IMR-90 (cell line): ENCODE measurements at regions not wholly inside any gene's neighbourhood (a gene's known extent, or its start where the extent isn't known, plus 50 kb on each side); places are given as distances from the start of the nearest gene placed in this dataset.

Experiments
- ATAC-seq: fragments of 200-7000 bp; cut with Tn5 transposase; 2 replicates; pipeline ENCODE4 v1.9.1; 2020; ENCODE audit warnings: low read depth, mild to moderate bottlenecking, moderate library complexity
- BruUV-seq: library from RNA; stranded (reverse); fragments of 400-500 nt; replicated peaks from 2 replicates; lab custom pipeline; 2021; lab: Mats Ljungman, UMichigan
- CTCF ChIA-PET: fragments of 300-600 bp; formaldehyde crosslinking; extraction: SDS; loops from one replicate; lab custom pipeline; 2021; ENCODE audit warnings: antibody characterized with exemption; lab: Yijun Ruan, JAX
- POLR2A ChIA-PET: fragments of 300-600 bp; sonication (Branson Sonifier 250); formaldehyde crosslinking; loops from one replicate; lab custom pipeline; 2022; ENCODE audit warnings: antibody characterized with exemption; ENCODE audit not compliant: unreplicated experiment; lab: Charles Lee
- DNase-seq: peaks from one replicate; pipeline ENCODE4 v3.0.0; 2013
- H2AFZ ChIP-seq: replicated peaks from 2 replicates; pipeline ENCODE3; 2013; ENCODE audit warnings: low read length, mild to moderate bottlenecking; ENCODE audit not compliant: poor library complexity
- H2AK5ac ChIP-seq: 2 replicates; pipeline ENCODE4 v1.6.1; 2013; ENCODE audit warnings: low read depth, low read length, inconsistent platforms
- H2AK9ac ChIP-seq: replicated peaks from 2 replicates; pipeline ENCODE3; 2013; ENCODE audit warnings: mild to moderate bottlenecking, low read depth, low read length, moderate library complexity; ENCODE audit not compliant: poor library complexity
- H2BK120ac ChIP-seq: 2 replicates; pipeline ENCODE4 v1.6.1; 2013; ENCODE audit warnings: low read depth, low read length, inconsistent platforms
- H2BK15ac ChIP-seq: 3 replicates; pipeline ENCODE4 v1.6.1; 2013; ENCODE audit warnings: low read depth, low read length, inconsistent platforms
- H2BK20ac ChIP-seq: 2 replicates; pipeline ENCODE4 v1.6.1; 2013; ENCODE audit warnings: low read depth, mild to moderate bottlenecking, inconsistent platforms, low read length, moderate library complexity
- H2BK5ac ChIP-seq: 2 replicates; pipeline ENCODE4 v1.6.1; 2013; ENCODE audit warnings: mild to moderate bottlenecking, low read depth, low read length, inconsistent platforms; ENCODE audit not compliant: poor library complexity, severe bottlenecking
- H3K14ac ChIP-seq: replicated peaks from 2 replicates; pipeline ENCODE4 v1.6.1; 2013; ENCODE audit warnings: low read depth, low read length, inconsistent platforms
- H3K18ac ChIP-seq: 2 replicates; pipeline ENCODE4 v1.6.1; 2013; ENCODE audit warnings: low read depth, low read length, control low read depth
- H3K23ac ChIP-seq: 2 replicates; pipeline ENCODE4 v1.6.1; 2013; ENCODE audit warnings: low read depth, low read length, inconsistent platforms
- H3K27ac ChIP-seq: 2 replicates; pipeline ENCODE4 v1.5.1; 2013; ENCODE audit warnings: mild to moderate bottlenecking, control low read depth, low read length; ENCODE audit not compliant: insufficient read depth
- H3K27me3 ChIP-seq: 2 replicates; pipeline ENCODE4 v1.6.1; 2013; ENCODE audit warnings: low read length; ENCODE audit not compliant: control insufficient read depth, insufficient read depth
- H3K36me3 ChIP-seq: 2 replicates; pipeline ENCODE4 v1.6.1; 2013; ENCODE audit warnings: low read length, mixed read lengths; ENCODE audit not compliant: control insufficient read depth, insufficient read depth
- H3K4ac ChIP-seq: 2 replicates; pipeline ENCODE4 v1.6.1; 2013; ENCODE audit warnings: low read depth, low read length, inconsistent platforms
- H3K4me1 ChIP-seq: 2 replicates; pipeline ENCODE4 v1.6.1; 2013; ENCODE audit warnings: low read length, mixed read lengths; ENCODE audit not compliant: control insufficient read depth, insufficient read depth
- H3K4me2 ChIP-seq: 2 replicates; pipeline ENCODE4 v1.6.1; 2013; ENCODE audit warnings: low read depth, mild to moderate bottlenecking, control low read depth, low read length, moderate library complexity
- H3K4me3 ChIP-seq: 2 replicates; pipeline ENCODE4 v1.5.1; 2013; ENCODE audit warnings: low read depth, mild to moderate bottlenecking, control low read depth, low read length, moderate library complexity; ENCODE audit not compliant: insufficient read depth
- H3K56ac ChIP-seq: 2 replicates; pipeline ENCODE4 v1.6.1; 2013; ENCODE audit warnings: low read length, inconsistent platforms; ENCODE audit not compliant: insufficient read depth; ENCODE audit errors: extremely low read depth
- H3K79me1 ChIP-seq, 2 experiments: 2 replicates each; pipeline ENCODE4 v1.6.1; 2013; ENCODE audit warnings: low read length in 2 of 2, inconsistent platforms in 1 of 2, low read depth in 1 of 2
- H3K9ac ChIP-seq: 2 replicates; pipeline ENCODE4 v1.6.1; 2013; ENCODE audit warnings: low read depth, low read length, control low read depth
- H3K9me1 ChIP-seq: 2 replicates; pipeline ENCODE4 v1.6.1; 2013; ENCODE audit warnings: low read length, inconsistent platforms; ENCODE audit not compliant: insufficient read depth
- H3K9me3 ChIP-seq: 2 replicates; pipeline ENCODE4 v1.6.1; 2013; ENCODE audit warnings: low read length; ENCODE audit not compliant: control insufficient read depth, insufficient read depth
- H4K20me1 ChIP-seq: 2 replicates; pipeline ENCODE4 v1.6.1; 2013; ENCODE audit warnings: low read length, inconsistent platforms; ENCODE audit not compliant: insufficient read depth
- H4K5ac ChIP-seq: 2 replicates; pipeline ENCODE4 v1.6.1; 2013; ENCODE audit warnings: mild to moderate bottlenecking, low read depth, low read length, control low read depth
- H4K8ac ChIP-seq, 2 experiments: 2 replicates each; pipeline ENCODE4 v1.6.1; 2013; ENCODE audit warnings: low read depth in 2 of 2, low read length in 2 of 2, control low read depth in 1 of 2, inconsistent platforms in 1 of 2
- H4K91ac ChIP-seq: 2 replicates; pipeline ENCODE4 v1.6.1; 2013; ENCODE audit warnings: low read depth, low read length, inconsistent platforms; ENCODE audit not compliant: insufficient read depth
- BHLHE40 ChIP-seq: fragments of 150-350 bp; IDR thresholded peaks from 2 replicates; pipeline ENCODE4 v1.6.1; 2016; ENCODE audit warnings: mild to moderate bottlenecking, low read depth, low read length
- CEBPB ChIP-seq: IDR thresholded peaks from 2 replicates; pipeline ENCODE4 v1.6.1; 2012; ENCODE audit warnings: low read depth, low read length, improper control_type of control experiment
- CHD1 ChIP-seq: IDR thresholded peaks from 2 replicates; pipeline ENCODE4 v1.6.1; 2012; ENCODE audit warnings: low read depth, low read length, improper control_type of control experiment
- CTCF ChIP-seq: conservative IDR thresholded peaks from 2 replicates; pipeline ENCODE4 v1.5.1; 2012; ENCODE audit warnings: mild to moderate bottlenecking, low read depth, low read length, improper control_type of control experiment
- ELK1 ChIP-seq: fragments of 150-350 bp; IDR thresholded peaks from 2 replicates; pipeline ENCODE4 v1.6.1; 2016; ENCODE audit warnings: low read depth, mild to moderate bottlenecking, low read length, moderate library complexity, borderline replicate concordance
- MAFK ChIP-seq: IDR thresholded peaks from 2 replicates; pipeline ENCODE4 v1.6.1; 2012; ENCODE audit warnings: low read depth, low read length, improper control_type of control experiment
- MAZ ChIP-seq: IDR thresholded peaks from 2 replicates; pipeline ENCODE4 v1.6.1; 2012; ENCODE audit warnings: low read depth, mild to moderate bottlenecking, low read length, improper control_type of control experiment, moderate library complexity, borderline replicate concordance
- MXI1 ChIP-seq: IDR thresholded peaks from 2 replicates; pipeline ENCODE4 v1.6.1; 2012; ENCODE audit warnings: low read depth, mild to moderate bottlenecking, low read length, moderate library complexity, borderline replicate concordance
- POLR2A ChIP-seq: IDR thresholded peaks from 2 replicates; pipeline ENCODE4 v1.6.1; 2012; ENCODE audit warnings: mild to moderate bottlenecking, low read depth, low read length
- RFX5 ChIP-seq: IDR thresholded peaks from 2 replicates; pipeline ENCODE4 v1.8.0; 2012; ENCODE audit warnings: low read depth, mild to moderate bottlenecking, low read length, moderate library complexity
- SMC3 ChIP-seq: fragments of 150-350 bp; IDR thresholded peaks from 2 replicates; pipeline ENCODE4 v1.6.1; 2016; ENCODE audit warnings: low read depth, mild to moderate bottlenecking, antibody characterized with exemption, low read length, moderate library complexity
- USF2 ChIP-seq: fragments of 150-350 bp; IDR thresholded peaks from 2 replicates; pipeline ENCODE4 v1.6.1; 2017; ENCODE audit warnings: mild to moderate bottlenecking, antibody characterized with exemption, low read length, low read depth
- WGBS, 2 experiments: methylation state at CpG; one replicate each; pipeline versions ENCODE4 v1.1.5 to v1.1.7; 2013; ENCODE audit warnings: missing lambda C conversion rate in 2 of 2; ENCODE audit not compliant: insufficient read length in 1 of 2; ENCODE audit errors: extremely low coverage in 2 of 2; 5-methylcytosine and 5-hydroxymethylcytosine counted together
- dilution Hi-C: fragments of 300-500 bp; cut with HindIII; formaldehyde crosslinking; loops from one replicate; pipeline ENCODE4 v1.14.3; 2018; ENCODE audit warnings: low sequenced_read_pairs; ENCODE audit not compliant: unreplicated experiment
- in situ Hi-C: fragments of 300-500 bp; cut with MboI; formaldehyde crosslinking; loops from 3 replicates; pipeline ENCODE4 v1.14.3; 2019; ENCODE audit warnings: low sequenced_read_pairs, inconsistent platforms, mixed read lengths
- intact Hi-C: fragments of 100-400 bp; cut with micrococcal nuclease; formaldehyde crosslinking; loops from 2 replicates; pipeline ENCODE4 v1.10.0; 2022

- Histone ChIP-seq H3K27me3 (no peaks in the 10 kb centered on the region), H2AFZ (no peak overlapping the region), H3K4me3 (no peak overlapping the region), H3K9me3 (peaks cover 4% of the 10 kb centered on the region; the same call in 1 of the 2 replicates), H2AK9ac (no peak overlapping the region), H4K91ac (no peak overlapping the region), H3K4me2 (no peak overlapping the region), H3K79me1 (no peaks in the 10 kb centered on the region), H2BK5ac (no peak overlapping the region), H3K56ac (no peak overlapping the region), H3K14ac (no peak overlapping the region), H3K18ac (no peak overlapping the region), H4K8ac (no peak overlapping the region), H4K20me1 (no peaks in the 10 kb centered on the region), H3K4me1 (no peaks in the 10 kb centered on the region), H3K36me3 (no peaks in the 10 kb centered on the region), H3K27ac (no peak overlapping the region), H2AK5ac (no peak overlapping the region), H4K5ac (no peak overlapping the region), H2BK15ac (no peak overlapping the region), H2BK120ac (no peak overlapping the region), H2BK20ac (no peak overlapping the region), H3K9me1 (no peaks in the 10 kb centered on the region; the same call in 1 of the 2 replicates), H3K23ac (no peak overlapping the region), H3K9ac (no peak overlapping the region), H3K4ac (no peak overlapping the region)
- BruUV-seq, result no TSS peak
- DNase-seq (no peak), ATAC-seq (no peak)
- in situ Hi-C loops (no loop called here), dilution Hi-C loops (no loop called here), intact Hi-C loops (no loop called here)
- no CpG with 5 or more reads among the region's 3 CpGs for WGBS, 2 experiments
- ChIA-PET POLR2A (no interaction called here), CTCF (no interaction called here)
- TF ChIP-seq MXI1, result no peak
- no peak for TF ChIP-seq RFX5
- no peak for TF ChIP-seq POLR2A
- TF ChIP-seq USF2, result no peak
- no peak for TF ChIP-seq SMC3
- no peak for TF ChIP-seq MAFK
- no peak for TF ChIP-seq CHD1
- TF ChIP-seq MAZ, result no peak
- TF ChIP-seq CTCF, result no peak
- no peak for TF ChIP-seq CEBPB
- no peak for TF ChIP-seq BHLHE40
- no peak for TF ChIP-seq ELK1
Observed at GRCh38 chr20:52011093-52011492, 180.5 kb downstream of the ZFP64 start.
